GM21825 (cell line): ENCODE measurements at regions not wholly inside any gene's neighbourhood (a gene's known extent, or its start where the extent isn't known, plus 50 kb on each side); places are given as distances from the start of the nearest gene placed in this dataset.

Experiments used
- ATAC-seq: cut with Tn5 transposase; IDR thresholded peaks from one replicate; pipeline ENCODE4 v1.9.1; 2021; ENCODE audit warnings: mild to moderate bottlenecking, moderate library complexity; ENCODE audit not compliant: unreplicated experiment

GRCh38 chr12:13318231-13319015 lies 121.9 kb downstream of the EMP1 start:
- no peak for ATAC-seq

- ATAC-seq: no peak
Observed at GRCh38 chr12:13316587-13317246, 120.2 kb downstream of the EMP1 start.

GRCh38 chr12:13313886-13314285 lies 117.4 kb downstream of the EMP1 start:
- no peak for ATAC-seq

- ATAC-seq: no peak
Observed at GRCh38 chr12:13311551-13311950, 115.0 kb downstream of the EMP1 start.

- no peak for ATAC-seq
Observed at GRCh38 chr12:13307143-13307816, 110.8 kb downstream of the EMP1 start.

GRCh38 chr12:13304924-13305323 lies 108.4 kb downstream of the EMP1 start:
- no peak for ATAC-seq

GRCh38 chr12:13299457-13299856 lies 102.9 kb downstream of the EMP1 start:
- ATAC-seq: no peak

GRCh38 chr12:13293096-13293495 lies 96.6 kb downstream of the EMP1 start:
- ATAC-seq: no peak

- ATAC-seq: no peak
Observed at GRCh38 chr12:13289653-13290289, 93.2 kb downstream of the EMP1 start.

- no peak for ATAC-seq
Observed at GRCh38 chr12:13288937-13289652, 92.6 kb downstream of the EMP1 start.

GRCh38 chr12:13288501-13288900 lies 92.0 kb downstream of the EMP1 start:
- ATAC-seq: no peak

GRCh38 chr12:13283867-13284266 lies 87.3 kb downstream of the EMP1 start:
- no peak for ATAC-seq

GRCh38 chr12:13282861-13283260 lies 86.3 kb downstream of the EMP1 start:
- ATAC-seq: no peak

GRCh38 chr12:13278249-13278787 lies 81.8 kb downstream of the EMP1 start:
- ATAC-seq: no peak

- ATAC-seq: no peak
Observed at GRCh38 chr12:13277293-13277692, 80.8 kb downstream of the EMP1 start.

- ATAC-seq: no peak
Observed at GRCh38 chr12:13275241-13276085, 78.9 kb downstream of the EMP1 start.

GRCh38 chr12:13273850-13274249 lies 77.3 kb downstream of the EMP1 start:
- no peak for ATAC-seq

GRCh38 chr12:13273097-13273496 lies 76.6 kb downstream of the EMP1 start:
- no peak for ATAC-seq

GRCh38 chr12:13270817-13271216 lies 74.3 kb downstream of the EMP1 start:
- no peak for ATAC-seq
